ENCODE measurements at regions not wholly inside any gene's neighbourhood (a gene's known extent, or its start where the extent isn't known, plus 50 kb on each side); places are given as distances from the start of the nearest gene placed in this dataset.

GRCh38 chr4:45663003-45663402 is 460.9 kb downstream of the GABRG1 start:
- H3K27me3 Mint-ChIP-seq: no peaks in the 10 kb centered on the region
- no peak overlapping the region for H3K4me3 Mint-ChIP-seq
- ATAC-seq (no peak), DNase-seq (no peak)
- no peak overlapping the region for H3K27ac Mint-ChIP-seq
- H3K4me1 Mint-ChIP-seq: no peaks in the 10 kb centered on the region
- no peaks in the 10 kb centered on the region for H3K9me3 ChIP-seq (ENCODE audit: control insufficient read depth, low read length, poor library complexity, severe bottlenecking)
- no peaks in the 10 kb centered on the region for H3K36me3 Mint-ChIP-seq (ENCODE audit: low read depth)

- H3K9me3 ChIP-seq (ENCODE audit: control insufficient read depth, low read length, poor library complexity, severe bottlenecking): no peaks in the 10 kb centered on the region
- no peak overlapping the region for H3K4me3 Mint-ChIP-seq
- H3K36me3 Mint-ChIP-seq (ENCODE audit: low read depth): no peaks in the 10 kb centered on the region
- H3K27me3 Mint-ChIP-seq: no peaks in the 10 kb centered on the region
- DNase-seq (no peak), ATAC-seq (no peak)
- H3K27ac Mint-ChIP-seq: no peak overlapping the region
- no peaks in the 10 kb centered on the region for H3K4me1 Mint-ChIP-seq
These were observed 462.0 kb downstream of the GABRG1 start for GRCh38 chr4:45661893-45662292.

- Mint-ChIP-seq H3K4me1 (no peaks in the 10 kb centered on the region), H3K27me3 (no peaks in the 10 kb centered on the region), H3K4me3 (no peak overlapping the region), H3K27ac (no peak overlapping the region), H3K36me3 (ENCODE audit: low read depth) (no peaks in the 10 kb centered on the region)
- ATAC-seq (no peak), DNase-seq (no peak)
- H3K9me3 ChIP-seq (ENCODE audit: control insufficient read depth, low read length, poor library complexity, severe bottlenecking): no peaks in the 10 kb centered on the region
These were observed 473.3 kb downstream of the GABRG1 start for GRCh38 chr4:45650545-45650944.

GRCh38 chr4:45648846-45649245 is 475.0 kb downstream of the GABRG1 start:
- ATAC-seq (no peak), DNase-seq (no peak)
- H3K9me3 ChIP-seq (ENCODE audit: control insufficient read depth, low read length, poor library complexity, severe bottlenecking): no peaks in the 10 kb centered on the region
- no peaks in the 10 kb centered on the region for H3K36me3 Mint-ChIP-seq (ENCODE audit: low read depth)
- no peaks in the 10 kb centered on the region for H3K4me1 Mint-ChIP-seq
- H3K4me3 Mint-ChIP-seq: no peak overlapping the region
- no peak overlapping the region for H3K27ac Mint-ChIP-seq
- no peaks in the 10 kb centered on the region for H3K27me3 Mint-ChIP-seq

GRCh38 chr4:45647823-45648222 is 476.0 kb downstream of the GABRG1 start:
- ATAC-seq: no peak
- Mint-ChIP-seq H3K36me3 (ENCODE audit: low read depth) (no peaks in the 10 kb centered on the region), H3K4me1 (no peaks in the 10 kb centered on the region), H3K4me3 (no peak overlapping the region), H3K27ac (no peak overlapping the region), H3K27me3 (no peaks in the 10 kb centered on the region)
- DNase-seq: no peak
- no peaks in the 10 kb centered on the region for H3K9me3 ChIP-seq (ENCODE audit: control insufficient read depth, low read length, poor library complexity, severe bottlenecking)

GRCh38 chr4:45646885-45647590 is 476.8 kb downstream of the GABRG1 start:
- DNase-seq (no peak), ATAC-seq (no peak)
- H3K9me3 ChIP-seq (ENCODE audit: control insufficient read depth, low read length, poor library complexity, severe bottlenecking): no peaks in the 10 kb centered on the region
- H3K4me3 Mint-ChIP-seq: no peak overlapping the region
- H3K36me3 Mint-ChIP-seq (ENCODE audit: low read depth): no peaks in the 10 kb centered on the region
- H3K4me1 Mint-ChIP-seq: no peaks in the 10 kb centered on the region
- no peaks in the 10 kb centered on the region for H3K27me3 Mint-ChIP-seq
- H3K27ac Mint-ChIP-seq: no peak overlapping the region

- ATAC-seq (no peak), DNase-seq (no peak)
- H3K27ac Mint-ChIP-seq: no peak overlapping the region
- H3K4me3 Mint-ChIP-seq: no peak overlapping the region
- no peaks in the 10 kb centered on the region for H3K4me1 Mint-ChIP-seq
- H3K27me3 Mint-ChIP-seq: no peaks in the 10 kb centered on the region
- no peaks in the 10 kb centered on the region for H3K9me3 ChIP-seq (ENCODE audit: control insufficient read depth, low read length, poor library complexity, severe bottlenecking)
- no peaks in the 10 kb centered on the region for H3K36me3 Mint-ChIP-seq (ENCODE audit: low read depth)
These were observed 483.6 kb downstream of the GABRG1 start for GRCh38 chr4:45640281-45640680.

- Mint-ChIP-seq H3K36me3 (ENCODE audit: low read depth) (no peaks in the 10 kb centered on the region), H3K27me3 (no peaks in the 10 kb centered on the region), H3K4me1 (no peaks in the 10 kb centered on the region), H3K4me3 (no peak overlapping the region), H3K27ac (no peak overlapping the region)
- ATAC-seq: no peak
- no peak for DNase-seq
- H3K9me3 ChIP-seq (ENCODE audit: control insufficient read depth, low read length, poor library complexity, severe bottlenecking): no peaks in the 10 kb centered on the region
These were observed 485.2 kb downstream of the GABRG1 start for GRCh38 chr4:45638641-45639040.

GRCh38 chr4:45636175-45636574 is 487.7 kb downstream of the GABRG1 start:
- Mint-ChIP-seq H3K36me3 (ENCODE audit: low read depth) (no peaks in the 10 kb centered on the region), H3K27ac (no peak overlapping the region), H3K4me3 (no peak overlapping the region), H3K4me1 (no peaks in the 10 kb centered on the region), H3K27me3 (no peaks in the 10 kb centered on the region)
- H3K9me3 ChIP-seq (ENCODE audit: control insufficient read depth, low read length, poor library complexity, severe bottlenecking): no peaks in the 10 kb centered on the region
- DNase-seq: no peak
- no peak for ATAC-seq

GRCh38 chr4:45629717-45630116 is 494.1 kb downstream of the GABRG1 start:
- ATAC-seq (no peak), DNase-seq (no peak)
- Mint-ChIP-seq H3K27ac (no peak overlapping the region), H3K4me3 (no peak overlapping the region), H3K27me3 (no peaks in the 10 kb centered on the region), H3K36me3 (ENCODE audit: low read depth) (no peaks in the 10 kb centered on the region), H3K4me1 (no peaks in the 10 kb centered on the region)
- no peaks in the 10 kb centered on the region for H3K9me3 ChIP-seq (ENCODE audit: control insufficient read depth, low read length, poor library complexity, severe bottlenecking)

- Mint-ChIP-seq H3K27ac (no peak overlapping the region), H3K27me3 (no peaks in the 10 kb centered on the region), H3K4me3 (no peak overlapping the region), H3K36me3 (ENCODE audit: low read depth) (no peaks in the 10 kb centered on the region), H3K4me1 (no peaks in the 10 kb centered on the region)
- DNase-seq (no peak), ATAC-seq (no peak)
- no peaks in the 10 kb centered on the region for H3K9me3 ChIP-seq (ENCODE audit: control insufficient read depth, low read length, poor library complexity, severe bottlenecking)
These were observed 501.9 kb downstream of the GABRG1 start for GRCh38 chr4:45621971-45622370.

- Mint-ChIP-seq H3K4me3 (no peak overlapping the region), H3K27me3 (no peaks in the 10 kb centered on the region), H3K4me1 (no peaks in the 10 kb centered on the region), H3K27ac (no peak overlapping the region), H3K36me3 (ENCODE audit: low read depth) (no peaks in the 10 kb centered on the region)
- DNase-seq: no peak
- no peak for ATAC-seq
- H3K9me3 ChIP-seq (ENCODE audit: control insufficient read depth, low read length, poor library complexity, severe bottlenecking): no peaks in the 10 kb centered on the region
These were observed 503.0 kb downstream of the GABRG1 start for GRCh38 chr4:45620808-45621207.

GRCh38 chr4:45596379-45597101 is 527.3 kb downstream of the GABRG1 start:
- no peak overlapping the region for H3K27ac Mint-ChIP-seq
- DNase-seq (no peak), ATAC-seq (no peak)
- H3K9me3 ChIP-seq (ENCODE audit: control insufficient read depth, low read length, poor library complexity, severe bottlenecking): no peaks in the 10 kb centered on the region
- no peaks in the 10 kb centered on the region for H3K4me1 Mint-ChIP-seq
- H3K36me3 Mint-ChIP-seq (ENCODE audit: low read depth): no peaks in the 10 kb centered on the region
- no peaks in the 10 kb centered on the region for H3K27me3 Mint-ChIP-seq
- no peak overlapping the region for H3K4me3 Mint-ChIP-seq

GRCh38 chr4:45580334-45580733 is 543.5 kb downstream of the GABRG1 start:
- Mint-ChIP-seq H3K4me1 (no peaks in the 10 kb centered on the region), H3K27ac (no peak overlapping the region), H3K27me3 (no peaks in the 10 kb centered on the region), H3K4me3 (no peak overlapping the region), H3K36me3 (ENCODE audit: low read depth) (no peaks in the 10 kb centered on the region)
- no peak for ATAC-seq
- DNase-seq: no peak
- H3K9me3 ChIP-seq (ENCODE audit: control insufficient read depth, low read length, poor library complexity, severe bottlenecking): no peaks in the 10 kb centered on the region

Measured in T-helper 17 cell (primary cell).